Lower leg skin (tissue), 4 donors: ENCODE measurements at regions not wholly inside any gene's neighbourhood (a gene's known extent, or its start where the extent isn't known, plus 50 kb on each side); places are given as distances from the start of the nearest gene placed in this dataset.

Experiments used
- DNase-seq, 2 donors: peaks; one replicate each; pipeline ENCODE4 v3.0.0-alpha.2; 2019; ENCODE audit warnings: low spot score in 2 of 2
- H3K4me3 ChIP-seq: fragments of 200-600 bp; sonication (generic); 2 replicates; pipeline ENCODE4 v1.5.1; 2017; ENCODE audit warnings: mild to moderate bottlenecking, low read depth; ENCODE audit not compliant: poor library complexity, severe bottlenecking
- CTCF ChIP-seq, 3 donors: fragments of 450-650 bp; IDR thresholded peaks; one replicate each; pipeline ENCODE4 v1.5.1; 2016; ENCODE audit warnings: antibody characterized with exemption in 3 of 3, mild to moderate bottlenecking in 3 of 3, moderate library complexity in 2 of 3
- POLR2A ChIP-seq, 2 donors: fragments of 450-650 bp; IDR thresholded peaks; one replicate each; pipeline ENCODE4 v1.6.1; 2016 to 2017; ENCODE audit warnings: antibody characterized with exemption in 2 of 2, mild to moderate bottlenecking in 1 of 2, moderate library complexity in 1 of 2
- WGBS, 2 donors: methylation state at CpG; one replicate each; pipeline ENCODE4 v1.1.5; 2018; 5-methylcytosine and 5-hydroxymethylcytosine counted together
- intact Hi-C: fragments of 100-400 bp; cut with DNase I; formaldehyde crosslinking; loops from one replicate; pipeline ENCODE4 v1.15.0; 2023; ENCODE audit warnings: low total_unique reads

DNA sequence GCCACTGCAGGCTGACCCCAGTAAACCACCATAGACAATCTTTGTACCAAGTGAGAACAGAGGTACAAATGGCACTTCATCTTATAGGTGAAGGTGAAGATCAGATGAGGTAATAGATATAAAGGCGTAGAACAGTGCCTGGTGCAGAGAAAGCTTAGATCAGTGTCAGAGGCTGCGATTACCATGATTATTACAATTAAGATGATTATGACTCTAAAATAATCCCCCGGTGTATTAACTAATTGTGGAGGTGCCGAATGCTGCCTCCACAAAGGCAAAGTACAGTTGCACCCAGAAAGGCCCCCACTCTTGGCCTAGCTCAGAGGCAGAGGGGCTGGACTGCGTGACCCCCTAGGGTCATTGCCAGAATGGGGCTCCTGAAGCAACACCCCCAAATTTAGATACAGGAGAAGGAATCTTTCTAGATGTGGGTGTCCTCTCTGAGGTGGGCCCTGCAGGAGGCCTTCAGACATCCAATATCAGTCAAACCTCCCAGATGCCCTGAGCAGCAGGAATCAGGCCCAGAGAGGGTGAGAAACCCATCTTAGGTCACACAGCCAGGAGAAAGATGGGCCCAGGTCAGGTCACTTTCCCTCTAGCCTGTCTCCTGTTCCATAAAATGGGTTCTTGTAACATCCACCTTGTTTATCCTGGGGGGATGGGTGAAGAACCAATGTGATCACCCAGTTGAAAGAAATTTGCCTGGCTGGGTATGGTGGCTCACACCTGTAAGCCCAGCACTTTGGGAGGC lies 139.8 kb downstream of the PHETA1 start:
- no peak for DNase-seq
- no peak for TF ChIP-seq POLR2A (IDR thresholded peaks at IDR 0.05)
- no peak for TF ChIP-seq CTCF (IDR thresholded peaks at IDR 0.05)
- no peak overlapping the region for H3K4me3 ChIP-seq
- intact Hi-C loops, result no loop called here
- WGBS, 2 donors, result 86 to 92% methylated on average over 5 of the region's 5 CpGs

GRCh38 chr12:111227476-111228420 lies 141.1 kb downstream of the PHETA1 start:
- H3K4me3 ChIP-seq, result no peak overlapping the region
- DNase-seq, result no peak
- 84 to 85% methylated on average over 10 of the region's 10 CpGs for WGBS, 2 donors
- intact Hi-C loops, result no loop called here
- TF ChIP-seq POLR2A (IDR thresholded peaks at IDR 0.05) (no peak), CTCF (IDR thresholded peaks at IDR 0.05) (no peak)

DNA sequence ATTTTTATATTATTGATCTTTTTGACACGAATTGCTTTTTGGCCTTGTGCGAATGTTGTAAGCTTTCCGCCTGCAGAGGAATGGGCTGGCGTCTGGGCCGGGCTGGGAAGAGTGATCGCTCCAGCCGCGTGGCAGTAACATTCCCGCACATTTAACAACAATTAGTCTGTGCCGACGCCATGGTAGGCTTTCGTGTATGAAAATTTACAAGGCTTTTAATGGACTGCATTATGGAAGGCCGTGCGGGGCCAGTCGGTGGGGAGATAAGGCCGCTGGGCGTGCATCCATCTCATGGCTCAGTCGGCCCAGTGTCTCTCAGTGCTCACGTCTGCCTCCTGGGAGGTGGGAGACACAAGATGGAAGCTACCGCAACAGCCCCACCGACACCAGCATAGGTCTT lies 142.2 kb downstream of the PHETA1 start:
- H3K4me3 ChIP-seq, result no peak overlapping the region
- DNase-seq, result no peak
- TF ChIP-seq CTCF (IDR thresholded peaks at IDR 0.05), result no peak
- TF ChIP-seq POLR2A (IDR thresholded peaks at IDR 0.05), result no peak
- 88 to 89% methylated on average over 21 of the region's 21 CpGs for WGBS, 2 donors
- intact Hi-C loops, result no loop called here

DNA sequence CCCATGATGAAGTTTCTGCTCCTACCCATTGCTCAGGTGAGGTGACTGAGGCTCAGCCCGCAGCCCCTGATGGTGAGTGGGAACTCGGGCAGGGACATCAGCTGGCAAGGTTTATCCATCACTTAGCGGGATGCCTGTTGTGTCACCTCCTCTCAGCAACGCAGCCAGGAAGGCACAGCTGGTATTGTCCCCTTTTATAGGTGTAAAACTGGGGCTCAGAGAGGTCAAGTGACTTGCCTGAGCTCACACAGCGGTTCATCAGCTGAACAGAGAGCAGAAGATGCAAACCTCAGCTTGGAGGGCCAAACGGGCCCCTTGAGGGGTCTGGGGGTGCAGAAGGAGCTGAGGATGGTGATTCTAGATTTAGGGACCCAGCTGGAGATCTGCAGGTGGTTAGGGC lies 143.6 kb downstream of the PHETA1 start:
- DNase-seq, result no peak
- H3K4me3 ChIP-seq, result no peak overlapping the region
- no peak for TF ChIP-seq POLR2A (IDR thresholded peaks at IDR 0.05)
- no peak for TF ChIP-seq CTCF (IDR thresholded peaks at IDR 0.05)
- WGBS, 2 donors, result 79 to 86% methylated on average over 6 of the region's 6 CpGs
- intact Hi-C loops, result no loop called here

DNA sequence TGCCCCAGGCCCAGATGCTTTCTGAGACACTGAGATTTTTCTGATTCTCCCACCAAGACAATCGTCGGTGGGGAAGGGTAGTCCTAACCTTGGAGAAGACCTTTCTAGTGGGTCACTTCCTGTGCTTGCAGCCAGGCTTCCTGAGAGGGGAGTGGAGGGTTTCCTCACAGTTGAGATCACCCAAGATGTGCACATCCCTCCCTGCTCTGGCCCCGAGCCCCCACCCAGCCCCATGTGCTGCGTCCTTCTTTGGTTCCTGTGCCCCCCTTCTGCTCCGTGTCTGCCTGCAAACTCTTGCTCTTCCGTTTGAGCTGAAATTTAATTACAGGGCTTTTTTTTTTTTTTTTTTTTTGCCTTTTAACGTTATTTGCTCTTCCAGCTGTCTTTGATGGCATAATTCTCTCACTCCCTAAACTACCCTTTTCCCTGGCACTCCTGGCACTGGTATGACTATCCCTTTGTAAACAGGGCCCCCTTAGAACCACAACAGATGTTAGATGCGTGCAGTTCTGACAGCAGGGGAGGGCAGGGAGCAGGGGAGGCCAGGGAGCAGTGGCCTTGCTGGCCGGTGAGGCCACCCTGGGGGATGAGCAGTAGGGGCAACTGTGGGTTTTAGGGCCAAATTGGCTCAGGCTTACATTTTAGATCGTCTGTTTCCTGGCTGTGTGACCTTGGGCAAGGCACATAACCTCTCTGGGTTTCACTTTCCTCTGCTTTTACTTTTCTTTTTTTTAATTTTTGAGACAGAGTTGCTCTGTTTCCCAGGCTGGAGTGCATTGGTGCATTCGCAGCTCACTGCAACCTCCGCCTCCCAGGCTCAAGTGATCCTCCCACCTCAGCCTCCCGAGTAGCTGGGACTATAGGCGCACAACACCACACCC lies 144.5 kb downstream of the PHETA1 start:
- no peak for DNase-seq
- WGBS, 2 donors, result 42 to 44% methylated on average over 14 of the region's 14 CpGs
- intact Hi-C loops, result no loop called here
- no peak overlapping the region for H3K4me3 ChIP-seq
- TF ChIP-seq POLR2A (IDR thresholded peaks at IDR 0.05) (no peak), CTCF (IDR thresholded peaks at IDR 0.05) (no peak)
